Right cardiac atrium (tissue), 5 donors: ENCODE measurements at regions not wholly inside any gene's neighbourhood (a gene's known extent, or its start where the extent isn't known, plus 50 kb on each side); places are given as distances from the start of the nearest gene placed in this dataset.

ENCODE experiments used
- ATAC-seq, 2 donors: fragments of 200-7000 bp; cut with Tn5 transposase; one replicate each; pipeline versions ENCODE4 v1.8.0 to v1.9.1; 2020; ENCODE audit warnings: moderate library complexity in 2 of 2, mild to moderate bottlenecking in 1 of 2
- DNase-seq, 3 donors: peaks; one replicate each; pipeline ENCODE4 v3.0.0-alpha.2; 2020
- H3K27ac ChIP-seq: one replicate; pipeline ENCODE4 v1.5.1; 2013; ENCODE audit warnings: mild to moderate bottlenecking, low read length, control low read depth, moderate library complexity
- H3K27me3 ChIP-seq: one replicate; pipeline ENCODE4 v1.6.1; 2013; ENCODE audit not compliant: control insufficient read depth, insufficient read depth
- H3K4me1 ChIP-seq: one replicate; pipeline ENCODE4 v1.6.1; 2013; ENCODE audit warnings: low read length; ENCODE audit not compliant: control insufficient read depth, insufficient read depth
- H3K4me3 ChIP-seq: one replicate; pipeline ENCODE4 v1.5.1; 2013; ENCODE audit warnings: low read length, control low read depth
- H3K9me3 ChIP-seq: one replicate; pipeline ENCODE4 v1.6.1; 2013; ENCODE audit warnings: low read length; ENCODE audit not compliant: control insufficient read depth
- WGBS: extraction: QIAGEN DNeasy Blood & Tissue Kit; methylation state at CpG from one replicate; pipeline ENCODE4 v1.1.7; 2013; 5-methylcytosine and 5-hydroxymethylcytosine counted together
- intact Hi-C, 4 donors: fragments of 100-400 bp; cut with DNase I; formaldehyde crosslinking; loops; one replicate each; pipeline versions ENCODE4 v1.11.0 to v1.14.0; 2022 to 2023
- donor health status: healthy with polysubstance abuse.
- donor health status: DM: no; HTN: yes; CAD: no.
- donor health status: DM: no; HTN: no; CAD: no.
- donor health status: DM: no; HTN: yes; CAD: no; lungs with severe emphysema.
- donor health status: DM: yes; HTN: yes; CAD: no.

GRCh38 chr6:51283723-51284355 lies 465.2 kb downstream of the TFAP2B start:
- Histone ChIP-seq H3K27ac (no peak overlapping the region), H3K9me3 (no peaks in the 10 kb centered on the region), H3K4me1 (no peaks in the 10 kb centered on the region), H3K27me3 (no peaks in the 10 kb centered on the region), H3K4me3 (no peak overlapping the region)
- DNase-seq: no peak
- WGBS: 75% methylated on average over 6 of the region's 6 CpGs
- no peak for ATAC-seq
- intact Hi-C loops: no loop called here

GRCh38 chr6:51285876-51286275 lies 467.2 kb downstream of the TFAP2B start:
- Histone ChIP-seq H3K27me3 (no peaks in the 10 kb centered on the region), H3K27ac (no peak overlapping the region), H3K9me3 (no peaks in the 10 kb centered on the region), H3K4me3 (no peak overlapping the region), H3K4me1 (no peaks in the 10 kb centered on the region)
- no peak for ATAC-seq
- intact Hi-C loops: no loop called here
- DNase-seq: no peak

GRCh38 chr6:51289041-51289440 lies 470.4 kb downstream of the TFAP2B start:
- WGBS: 86% methylated on average over 3 of the region's 3 CpGs
- H3K4me1 ChIP-seq: no peaks in the 10 kb centered on the region
- no peak overlapping the region for H3K27ac ChIP-seq
- DNase-seq: no peak
- no peak for ATAC-seq
- H3K4me3 ChIP-seq: no peak overlapping the region
- no peaks in the 10 kb centered on the region for H3K27me3 ChIP-seq
- H3K9me3 ChIP-seq: no peaks in the 10 kb centered on the region
- intact Hi-C loops: no loop called here

- 57% methylated on average over 1 of the region's 1 CpG for WGBS
- ATAC-seq: no peak
Observed at GRCh38 chr6:51292659-51293058, 474.0 kb downstream of the TFAP2B start.

GRCh38 chr6:51299621-51300380 lies 481.1 kb downstream of the TFAP2B start:
- H3K4me1 ChIP-seq: no peaks in the 10 kb centered on the region
- H3K9me3 ChIP-seq: no peaks in the 10 kb centered on the region
- no peak for ATAC-seq
- H3K4me3 ChIP-seq: no peak overlapping the region
- WGBS: 84% methylated on average over 3 of the region's 3 CpGs
- intact Hi-C loops: no loop called here
- H3K27ac ChIP-seq: no peak overlapping the region
- H3K27me3 ChIP-seq: no peaks in the 10 kb centered on the region
- DNase-seq: no peak

More at GRCh38 chr6:51292659-51293058, 474.0 kb downstream of the TFAP2B start:
- no peaks in the 10 kb centered on the region for H3K27me3 ChIP-seq
- H3K4me3 ChIP-seq: no peak overlapping the region
- no peak for DNase-seq
- intact Hi-C loops: no loop called here
- no peak overlapping the region for H3K27ac ChIP-seq
- H3K9me3 ChIP-seq: no peaks in the 10 kb centered on the region
- H3K4me1 ChIP-seq: no peaks in the 10 kb centered on the region

- DNase-seq (no peak), ATAC-seq (no peak)
- Histone ChIP-seq H3K4me3 (no peak overlapping the region), H3K4me1 (no peaks in the 10 kb centered on the region), H3K27me3 (no peaks in the 10 kb centered on the region), H3K27ac (no peak overlapping the region), H3K9me3 (no peaks in the 10 kb centered on the region)
- intact Hi-C loops: no loop called here
Observed at GRCh38 chr6:51300510-51300909, 481.8 kb downstream of the TFAP2B start.

GRCh38 chr6:51301962-51302361 lies 483.3 kb downstream of the TFAP2B start:
- intact Hi-C loops: no loop called here
- DNase-seq: no peak
- no peak for ATAC-seq
- H3K27ac ChIP-seq: no peak overlapping the region
- no peak overlapping the region for H3K4me3 ChIP-seq
- WGBS: 39% methylated on average over 3 of the region's 3 CpGs
- H3K4me1 ChIP-seq: no peaks in the 10 kb centered on the region
- no peaks in the 10 kb centered on the region for H3K27me3 ChIP-seq
- H3K9me3 ChIP-seq: no peaks in the 10 kb centered on the region

GRCh38 chr6:51302431-51302830 lies 483.8 kb downstream of the TFAP2B start:
- Histone ChIP-seq H3K4me1 (no peaks in the 10 kb centered on the region), H3K4me3 (no peak overlapping the region), H3K27me3 (no peaks in the 10 kb centered on the region), H3K9me3 (no peaks in the 10 kb centered on the region), H3K27ac (no peak overlapping the region)
- intact Hi-C loops: no loop called here
- 93% methylated on average over 2 of the region's 2 CpGs for WGBS
- ATAC-seq (no peak), DNase-seq (no peak)

GRCh38 chr6:51303338-51303737 lies 484.7 kb downstream of the TFAP2B start:
- ATAC-seq (no peak), DNase-seq (no peak)
- H3K27me3 ChIP-seq: no peaks in the 10 kb centered on the region
- H3K27ac ChIP-seq: no peak overlapping the region
- WGBS: 70% methylated on average over 2 of the region's 2 CpGs
- H3K4me1 ChIP-seq: no peaks in the 10 kb centered on the region
- H3K4me3 ChIP-seq: no peak overlapping the region
- no peaks in the 10 kb centered on the region for H3K9me3 ChIP-seq
- intact Hi-C loops: no loop called here

- Histone ChIP-seq H3K27ac (no peak overlapping the region), H3K4me3 (no peak overlapping the region), H3K27me3 (no peaks in the 10 kb centered on the region), H3K4me1 (no peaks in the 10 kb centered on the region), H3K9me3 (no peaks in the 10 kb centered on the region)
- WGBS: 93% methylated on average over 2 of the region's 2 CpGs
- intact Hi-C loops: no loop called here
- ATAC-seq (no peak), DNase-seq (no peak)
Observed at GRCh38 chr6:51314965-51315364, 496.3 kb downstream of the TFAP2B start.

- intact Hi-C loops: no loop called here
- Histone ChIP-seq H3K27ac (no peak overlapping the region), H3K4me3 (no peak overlapping the region), H3K9me3 (no peaks in the 10 kb centered on the region), H3K27me3 (no peaks in the 10 kb centered on the region), H3K4me1 (no peaks in the 10 kb centered on the region)
- DNase-seq: no peak
- 55% methylated on average over 5 of the region's 5 CpGs for WGBS
- ATAC-seq: no peak
Observed at GRCh38 chr6:51318674-51319073, 500.0 kb downstream of the TFAP2B start.
